B cell (primary cell): ENCODE measurements at regions not wholly inside any gene's neighbourhood (a gene's known extent, or its start where the extent isn't known, plus 50 kb on each side); places are given as distances from the start of the nearest gene placed in this dataset.

Experiments used
- ATAC-seq: fragments of 200-7000 bp; cut with Tn5 transposase; one replicate; pipeline ENCODE4 v1.10.0; 2021; ENCODE audit warnings: low read depth, mild to moderate bottlenecking, moderate number of reproducible peaks, moderate library complexity
- CTCF ChIA-PET: fragments of 350-600 bp; sonication (Branson Sonifier 250); formaldehyde crosslinking; loops from one replicate; lab custom pipeline; 2021; ENCODE audit warnings: antibody characterized with exemption, inconsistent platforms; lab: Charles Lee
- POLR2A ChIA-PET: fragments of 350-600 bp; sonication (Branson Sonifier 250); formaldehyde crosslinking; loops from one replicate; lab custom pipeline; 2021; ENCODE audit warnings: antibody characterized with exemption; lab: Charles Lee
- DNase-seq: peaks from one replicate; pipeline ENCODE4 v3.0.0; 2013
- H2AFZ ChIP-seq: 2 replicates; pipeline ENCODE4 v1.6.1; 2012; ENCODE audit warnings: mild to moderate bottlenecking, low read depth, low read length; ENCODE audit not compliant: insufficient read depth, poor library complexity, severe bottlenecking
- H3K27ac ChIP-seq, 2 donors: 1 replicate in 1 of 2; 2 replicates in 1 of 2; pipeline ENCODE4 v1.5.1; 2012 to 2013; ENCODE audit warnings: low read length in 2 of 2, mild to moderate bottlenecking in 2 of 2, moderate library complexity in 1 of 2
- H3K27me3 ChIP-seq, 4 experiments: fragments of 200-600 bp in 1 of 4; sonication (generic) in 1 of 4; replicated peaks in 1 of 4; 1 replicate in 2 of 4; 2 replicates in 2 of 4; pipeline versions ENCODE4 v1.6.1 to v1.7.0; 2013 to 2016; ENCODE audit warnings: low read length in 3 of 4, mild to moderate bottlenecking in 2 of 4, mixed read lengths in 1 of 4, moderate library complexity in 1 of 4; ENCODE audit not compliant: insufficient read depth in 4 of 4, control insufficient read depth in 3 of 4; ENCODE audit errors: control extremely low read depth in 1 of 4
- H3K36me3 ChIP-seq, 2 experiments: replicated peaks in 1 of 2; 1 replicate in 1 of 2; 2 replicates in 1 of 2; pipeline versions ENCODE4 v1.6.1 to v1.7.1; 2013; ENCODE audit warnings: low read length in 1 of 2; ENCODE audit not compliant: insufficient read depth in 2 of 2, control insufficient read depth in 1 of 2; ENCODE audit errors: control extremely low read depth in 1 of 2, extremely low read depth in 1 of 2
- H3K4me1 ChIP-seq, 2 donors: fragments of 200-600 bp in 1 of 2; sonication (generic) in 1 of 2; 1 replicate in 1 of 2; 2 replicates in 1 of 2; pipeline versions ENCODE4 v1.5.1 to v1.6.1; 2013 to 2017; ENCODE audit warnings: low read length in 2 of 2; ENCODE audit not compliant: control insufficient read depth in 2 of 2, insufficient read depth in 2 of 2
- H3K4me2 ChIP-seq: replicated peaks from 2 replicates; pipeline ENCODE3; 2012; ENCODE audit warnings: mild to moderate bottlenecking, low read depth, low read length; ENCODE audit not compliant: poor library complexity, severe bottlenecking
- H3K4me3 ChIP-seq, 5 experiments: fragments of 200-600 bp in 1 of 5; sonication (generic) in 1 of 5; 1 replicate in 3 of 5; 2 replicates in 2 of 5; pipeline versions ENCODE4 v1.5.1 to v1.7.0; 2011 to 2016; ENCODE audit warnings: low read length in 4 of 5, mild to moderate bottlenecking in 4 of 5, low read depth in 2 of 5, control low read depth in 1 of 5, moderate library complexity in 1 of 5; ENCODE audit not compliant: insufficient read depth in 1 of 5; ENCODE audit errors: control extremely low read depth in 1 of 5, extremely low read depth in 1 of 5
- H3K79me2 ChIP-seq: fragments of 200-600 bp; sonication (generic); one replicate; pipeline ENCODE4 v1.6.0; 2016; ENCODE audit warnings: low read length; ENCODE audit not compliant: control insufficient read depth, insufficient read depth
- H3K9ac ChIP-seq: fragments of 200-600 bp; sonication (generic); 2 replicates; pipeline ENCODE4 v1.6.1; 2017; ENCODE audit warnings: mild to moderate bottlenecking, low read length, moderate library complexity
- H3K9me3 ChIP-seq, 3 donors: one replicate each; pipeline versions ENCODE4 v1.6.1 to v1.7.1; 2013; ENCODE audit warnings: low read length in 2 of 3; ENCODE audit not compliant: control insufficient read depth in 2 of 3, insufficient read depth in 1 of 3; ENCODE audit errors: control extremely low read depth in 1 of 3
- H4K20me1 ChIP-seq: 2 replicates; pipeline ENCODE4 v1.6.0; 2012; ENCODE audit warnings: mild to moderate bottlenecking, low read length; ENCODE audit not compliant: insufficient read depth, control insufficient read depth, poor library complexity, severe bottlenecking
- H3K27ac Mint-ChIP-seq: one replicate; pipeline ENCODE4 v1.8.0; 2021; ENCODE audit warnings: mixed read lengths
- H3K27me3 Mint-ChIP-seq: one replicate; pipeline ENCODE4 v1.8.0; 2021; ENCODE audit warnings: mixed read lengths
- H3K4me1 Mint-ChIP-seq: one replicate; pipeline ENCODE4 v1.8.0; 2021; ENCODE audit warnings: mixed read lengths
- H3K4me3 Mint-ChIP-seq: one replicate; pipeline ENCODE4 v1.8.0; 2021; ENCODE audit warnings: mixed read lengths
- H3K9me3 Mint-ChIP-seq: one replicate; pipeline ENCODE4 v1.8.0; 2022; ENCODE audit warnings: mixed read lengths; ENCODE audit not compliant: insufficient read depth
- CTCF ChIP-seq: fragments of 200-600 bp; IDR thresholded peaks from one replicate; pipeline ENCODE4 v1.8.0; 2022; ENCODE audit warnings: antibody characterized with exemption, mild to moderate bottlenecking
- EZH2 ChIP-seq: IDR thresholded peaks from 2 replicates; pipeline ENCODE4 v1.6.1; 2012; ENCODE audit warnings: borderline replicate concordance, low read depth, mild to moderate bottlenecking, moderate library complexity, low read length; ENCODE audit not compliant: insufficient read depth, poor library complexity, severe bottlenecking
- WGBS: methylation state at CpG from one replicate; pipeline ENCODE4 v1.1.5; 2013; ENCODE audit warnings: missing lambda C conversion rate; ENCODE audit not compliant: insufficient coverage; 5-methylcytosine and 5-hydroxymethylcytosine counted together
- intact Hi-C: fragments of 100-400 bp; cut with micrococcal nuclease; formaldehyde crosslinking; loops from one replicate; pipeline ENCODE4 v1.10.0; 2022

GRCh38 chr3:132088291-132088690 is 53.5 kb upstream of the CPNE4 start:
- Histone ChIP-seq H3K79me2 (no peaks in the 10 kb centered on the region), H3K27ac (no peak overlapping the region), H3K4me3 (no peak overlapping the region), H3K27me3 (no peaks in the 10 kb centered on the region), H2AFZ (no peak overlapping the region), H3K9me3 (no peaks in the 10 kb centered on the region), H4K20me1 (no peaks in the 10 kb centered on the region), H3K36me3 (no peaks in the 10 kb centered on the region), H3K4me2 (no peak overlapping the region), H3K9ac (no peak overlapping the region), H3K4me1 (no peaks in the 10 kb centered on the region)
- DNase-seq: no peak
- WGBS: no CpG with 5 or more reads among the region's 2 CpGs
- TF ChIP-seq CTCF (no peak), EZH2 (no peak)
- Mint-ChIP-seq H3K27me3 (peaks cover 3% of the 10 kb centered on the region), H3K4me1 (no peaks in the 10 kb centered on the region), H3K4me3 (no peak overlapping the region), H3K9me3 (no peaks in the 10 kb centered on the region), H3K27ac (no peak overlapping the region)
- POLR2A ChIA-PET: no interaction called here
- intact Hi-C loops: no loop called here
- CTCF ChIA-PET: no interaction called here
- no peak for ATAC-seq

- H3K36me3 ChIP-seq: no peaks in the 10 kb centered on the region
- H3K27me3 ChIP-seq: no peaks in the 10 kb centered on the region
- Mint-ChIP-seq H3K27me3 (peaks cover 3% of the 10 kb centered on the region), H3K27ac (no peak overlapping the region), H3K4me3 (no peak overlapping the region), H3K9me3 (no peaks in the 10 kb centered on the region), H3K4me1 (no peaks in the 10 kb centered on the region)
- no peaks in the 10 kb centered on the region for H3K9me3 ChIP-seq
- ATAC-seq: no peak
- H3K9ac ChIP-seq: no peak overlapping the region
- TF ChIP-seq EZH2 (no peak), CTCF (no peak)
- POLR2A ChIA-PET: no interaction called here
- CTCF ChIA-PET: no interaction called here
- no peak overlapping the region for H3K4me2 ChIP-seq
- no peaks in the 10 kb centered on the region for H3K79me2 ChIP-seq
- H4K20me1 ChIP-seq: no peaks in the 10 kb centered on the region
- H2AFZ ChIP-seq: no peak overlapping the region
- DNase-seq: no peak
- no peak overlapping the region for H3K27ac ChIP-seq
- H3K4me1 ChIP-seq: no peaks in the 10 kb centered on the region
- whole genome bisulfite sequencing: 88% methylated on average over 1 of the region's 2 CpGs
- intact Hi-C loops: no loop called here
- H3K4me3 ChIP-seq: no peak overlapping the region
Measured at GRCh38 chr3:132090921-132091320, 56.1 kb upstream of the CPNE4 start.
